OCI-LY7 (cell line): ENCODE measurements at regions not wholly inside any gene's neighbourhood (a gene's known extent, or its start where the extent isn't known, plus 50 kb on each side); places are given as distances from the start of the nearest gene placed in this dataset.

Source experiments
- EZH2phosphoT487 ChIP-seq: fragments of 200-600 bp; sonication (generic); IDR thresholded peaks from 2 replicates; pipeline ENCODE4 v1.6.1; 2018; ENCODE audit warnings: low read depth, borderline replicate concordance, mild to moderate bottlenecking, mixed run types, antibody characterized with exemption, low read length, moderate library complexity, mixed read lengths
- TF ChIP-seq, protein P1 (sequence below): fragments of 200-600 bp; sonication (generic); conservative IDR thresholded peaks from 2 replicates; pipeline ENCODE4 v1.5.1; 2014; ENCODE audit warnings: mild to moderate bottlenecking, antibody characterized with exemption, low read length, moderate library complexity, mixed read lengths

DNA sequence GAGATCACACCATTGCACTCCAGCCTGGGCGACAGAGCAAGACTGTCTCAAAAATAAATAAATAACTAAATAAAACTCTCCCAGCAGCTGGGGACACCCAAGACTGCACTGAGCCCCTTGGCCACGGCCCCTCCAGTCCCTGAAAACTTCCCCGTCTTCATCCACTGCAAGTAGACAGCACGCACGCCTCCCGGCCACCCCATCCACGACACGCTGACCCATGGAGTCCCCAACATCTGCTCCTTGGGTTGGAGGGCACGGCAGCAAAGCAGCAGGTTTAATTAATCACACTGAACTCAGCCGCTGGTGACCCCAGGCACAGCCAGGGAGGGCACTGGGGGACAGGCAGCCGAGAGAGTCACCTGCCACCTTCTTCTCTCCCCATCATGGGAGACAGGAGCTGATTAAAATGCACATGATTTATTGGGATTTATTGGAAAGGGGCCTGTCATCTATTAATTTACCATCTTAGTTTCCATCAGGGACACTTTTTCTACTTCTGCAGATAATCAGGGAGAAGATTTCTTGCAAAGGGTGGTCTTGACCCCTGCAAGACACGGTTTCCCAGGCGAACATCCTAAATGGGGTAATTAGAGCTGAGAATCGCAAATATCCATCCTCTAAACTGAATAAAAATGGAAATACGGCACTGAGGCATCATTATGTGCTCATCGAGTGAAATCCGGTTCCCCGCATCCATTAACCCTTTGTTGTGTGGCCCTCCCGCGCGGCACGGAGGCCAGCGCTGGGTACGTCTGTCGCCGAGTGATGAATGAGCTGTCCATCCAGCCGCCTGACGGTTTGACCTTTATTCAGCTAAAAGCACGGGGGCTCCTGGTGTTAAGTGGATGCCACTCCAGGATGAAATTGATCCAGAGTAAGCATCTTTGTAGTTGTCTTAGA lies 178.3 kb downstream of the BRD1 start:
- TF ChIP-seq, protein P1, sequence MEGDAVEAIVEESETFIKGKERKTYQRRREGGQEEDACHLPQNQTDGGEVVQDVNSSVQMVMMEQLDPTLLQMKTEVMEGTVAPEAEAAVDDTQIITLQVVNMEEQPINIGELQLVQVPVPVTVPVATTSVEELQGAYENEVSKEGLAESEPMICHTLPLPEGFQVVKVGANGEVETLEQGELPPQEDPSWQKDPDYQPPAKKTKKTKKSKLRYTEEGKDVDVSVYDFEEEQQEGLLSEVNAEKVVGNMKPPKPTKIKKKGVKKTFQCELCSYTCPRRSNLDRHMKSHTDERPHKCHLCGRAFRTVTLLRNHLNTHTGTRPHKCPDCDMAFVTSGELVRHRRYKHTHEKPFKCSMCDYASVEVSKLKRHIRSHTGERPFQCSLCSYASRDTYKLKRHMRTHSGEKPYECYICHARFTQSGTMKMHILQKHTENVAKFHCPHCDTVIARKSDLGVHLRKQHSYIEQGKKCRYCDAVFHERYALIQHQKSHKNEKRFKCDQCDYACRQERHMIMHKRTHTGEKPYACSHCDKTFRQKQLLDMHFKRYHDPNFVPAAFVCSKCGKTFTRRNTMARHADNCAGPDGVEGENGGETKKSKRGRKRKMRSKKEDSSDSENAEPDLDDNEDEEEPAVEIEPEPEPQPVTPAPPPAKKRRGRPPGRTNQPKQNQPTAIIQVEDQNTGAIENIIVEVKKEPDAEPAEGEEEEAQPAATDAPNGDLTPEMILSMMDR, result no peak
- no peak for TF ChIP-seq EZH2phosphoT487
